H9 (cell line): ENCODE measurements at regions not wholly inside any gene's neighbourhood (a gene's known extent, or its start where the extent isn't known, plus 50 kb on each side); places are given as distances from the start of the nearest gene placed in this dataset.
A peak's percentile ranks its signal among the peaks of the same experiment; 100 is the strongest.

Experiments
- DNase-seq: peaks from one replicate; pipeline ENCODE4 v3.0.0-alpha.2; 2017
- H2AFZ ChIP-seq: one replicate; pipeline ENCODE4 v1.6.1; 2013; ENCODE audit warnings: mild to moderate bottlenecking, low read length, control low read depth, moderate library complexity
- H2AK5ac ChIP-seq: 2 replicates; pipeline ENCODE4 v1.6.1; 2013; ENCODE audit warnings: low read length, control low read depth, mixed read lengths; ENCODE audit not compliant: insufficient read length
- H2BK120ac ChIP-seq: one replicate; pipeline ENCODE4 v1.6.1; 2013; ENCODE audit warnings: low read depth, mild to moderate bottlenecking, low read length, control low read depth, inconsistent platforms; ENCODE audit not compliant: poor library complexity, severe bottlenecking
- H2BK12ac ChIP-seq: 2 replicates; pipeline ENCODE4 v1.6.1; 2013; ENCODE audit warnings: low read length, control low read depth, mixed read lengths, low read depth; ENCODE audit not compliant: insufficient read length
- H2BK15ac ChIP-seq: 2 replicates; pipeline ENCODE4 v1.6.1; 2013; ENCODE audit warnings: low read depth, low read length, control low read depth
- H2BK20ac ChIP-seq: one replicate; pipeline ENCODE4 v1.6.1; 2013; ENCODE audit warnings: low read depth, mild to moderate bottlenecking, low read length, control low read depth, inconsistent platforms; ENCODE audit not compliant: poor library complexity, severe bottlenecking
- H2BK5ac ChIP-seq: 2 replicates; pipeline ENCODE4 v1.6.1; 2013; ENCODE audit warnings: low read length, control low read depth, mixed read lengths; ENCODE audit not compliant: insufficient read length
- H3K14ac ChIP-seq: 2 replicates; pipeline ENCODE4 v1.6.1; 2013; ENCODE audit warnings: low read length, control low read depth; ENCODE audit not compliant: insufficient read depth
- H3K18ac ChIP-seq: 2 replicates; pipeline ENCODE4 v1.6.1; 2013; ENCODE audit warnings: low read depth, mild to moderate bottlenecking, mixed read lengths, low read length, control low read depth; ENCODE audit not compliant: insufficient read length
- H3K23ac ChIP-seq: 2 replicates; pipeline ENCODE4 v1.6.1; 2013; ENCODE audit warnings: low read length, control low read depth, mixed read lengths, low read depth; ENCODE audit not compliant: insufficient read length
- H3K23me2 ChIP-seq: 2 replicates; pipeline ENCODE4 v1.6.1; 2013; ENCODE audit warnings: low read depth, mild to moderate bottlenecking, mixed read lengths, low read length, control low read depth; ENCODE audit not compliant: insufficient read length, poor library complexity, severe bottlenecking
- H3K27ac ChIP-seq: 2 replicates; pipeline ENCODE4 v1.5.1; 2013; ENCODE audit warnings: low read length, control low read depth, mixed read lengths, low read depth; ENCODE audit not compliant: insufficient read length
- H3K27me3 ChIP-seq: 2 replicates; pipeline ENCODE4 v1.6.1; 2013; ENCODE audit warnings: low read length, control low read depth, inconsistent platforms; ENCODE audit not compliant: insufficient read depth
- H3K4ac ChIP-seq: 2 replicates; pipeline ENCODE4 v1.6.1; 2013; ENCODE audit warnings: low read depth, mild to moderate bottlenecking, control low read depth, inconsistent platforms, low read length, moderate library complexity
- H3K4me1 ChIP-seq: 2 replicates; pipeline ENCODE4 v1.6.1; 2013; ENCODE audit warnings: low read length, control low read depth, inconsistent platforms; ENCODE audit not compliant: insufficient read depth
- H3K4me2 ChIP-seq: 2 replicates; pipeline ENCODE4 v1.6.1; 2013; ENCODE audit warnings: low read length, control low read depth, mixed read lengths; ENCODE audit not compliant: insufficient read length, insufficient read depth
- H3K56ac ChIP-seq: 2 replicates; pipeline ENCODE4 v1.6.1; 2013; ENCODE audit warnings: low read depth, mild to moderate bottlenecking, mixed read lengths, low read length, control low read depth; ENCODE audit not compliant: insufficient read length
- H3K79me1 ChIP-seq: 2 replicates; pipeline ENCODE4 v1.6.1; 2013; ENCODE audit warnings: low read depth, mild to moderate bottlenecking, moderate library complexity, low read length, control low read depth, inconsistent platforms; ENCODE audit not compliant: insufficient read depth, poor library complexity, severe bottlenecking
- H3K79me2 ChIP-seq: 2 replicates; pipeline ENCODE4 v1.6.1; 2013; ENCODE audit warnings: low read length, control low read depth, inconsistent platforms; ENCODE audit not compliant: insufficient read depth
- H3K9ac ChIP-seq: 2 replicates; pipeline ENCODE4 v1.6.1; 2013; ENCODE audit warnings: low read length, control low read depth, mixed read lengths; ENCODE audit not compliant: insufficient read length; ENCODE audit errors: extremely low read depth
- H3K9me3 ChIP-seq: one replicate; pipeline ENCODE4 v1.6.1; 2013; ENCODE audit warnings: low read depth, low read length, inconsistent platforms; ENCODE audit not compliant: control insufficient read depth
- H3T11ph ChIP-seq: one replicate; pipeline ENCODE4 v1.6.1; 2013; ENCODE audit warnings: mild to moderate bottlenecking, low read length, control low read depth, inconsistent platforms
- H4K20me1 ChIP-seq: one replicate; pipeline ENCODE4 v1.6.1; 2013; ENCODE audit not compliant: control insufficient read depth, insufficient read length, insufficient read depth
- H4K5ac ChIP-seq: 2 replicates; pipeline ENCODE4 v1.6.1; 2013; ENCODE audit warnings: low read depth, mild to moderate bottlenecking, mixed read lengths, low read length, control low read depth; ENCODE audit not compliant: insufficient read length
- H4K8ac ChIP-seq: replicated peaks from 2 replicates; pipeline ENCODE4 v1.6.1; 2013; ENCODE audit warnings: low read length, control low read depth, mixed read lengths, low read depth; ENCODE audit not compliant: insufficient read length
- H4K91ac ChIP-seq: 2 replicates; pipeline ENCODE4 v1.6.1; 2013; ENCODE audit warnings: low read depth, mild to moderate bottlenecking, moderate library complexity, mixed read lengths, low read length, control low read depth; ENCODE audit not compliant: insufficient read length
- H3K27ac Mint-ChIP-seq, 3 experiments: 2 replicates in 2 of 3; 3 replicates in 1 of 3; pipeline ENCODE4 v1.8.0; 2020 to 2021; ENCODE audit warnings: mixed read lengths in 3 of 3, mild to moderate bottlenecking in 1 of 3, moderate library complexity in 1 of 3
- H3K27me3 Mint-ChIP-seq: 2 replicates; pipeline ENCODE4 v1.8.0; 2021; ENCODE audit warnings: low read depth, mild to moderate bottlenecking, moderate library complexity, mixed read lengths
- H3K36me3 Mint-ChIP-seq, 3 experiments: 2 replicates in 2 of 3; 3 replicates in 1 of 3; pipeline ENCODE4 v1.8.0; 2020 to 2021; ENCODE audit warnings: low read depth in 3 of 3, mixed read lengths in 3 of 3; ENCODE audit not compliant: insufficient read depth in 1 of 3
- H3K4me1 Mint-ChIP-seq, 2 experiments: 2 replicates each; pipeline ENCODE4 v1.8.0; 2020; ENCODE audit warnings: mixed read lengths in 2 of 2
- H3K4me3 Mint-ChIP-seq, 2 experiments: 2 replicates in 1 of 2; 3 replicates in 1 of 2; pipeline ENCODE4 v1.8.0; 2020 to 2021; ENCODE audit warnings: mild to moderate bottlenecking in 2 of 2, mixed read lengths in 2 of 2, moderate library complexity in 1 of 2
- H3K9me3 Mint-ChIP-seq, 2 experiments: 2 replicates in 1 of 2; 3 replicates in 1 of 2; pipeline ENCODE4 v1.8.0; 2020; ENCODE audit warnings: mild to moderate bottlenecking in 2 of 2, mixed read lengths in 2 of 2, moderate library complexity in 1 of 2
- TF ChIP-seq, protein P1 (sequence below): fragments of 200-600 bp; sonication (generic); conservative IDR thresholded peaks from 3 replicates; pipeline ENCODE4 v1.8.0; 2021; ENCODE audit warnings: antibody characterized with exemption, mild to moderate bottlenecking

DNA sequence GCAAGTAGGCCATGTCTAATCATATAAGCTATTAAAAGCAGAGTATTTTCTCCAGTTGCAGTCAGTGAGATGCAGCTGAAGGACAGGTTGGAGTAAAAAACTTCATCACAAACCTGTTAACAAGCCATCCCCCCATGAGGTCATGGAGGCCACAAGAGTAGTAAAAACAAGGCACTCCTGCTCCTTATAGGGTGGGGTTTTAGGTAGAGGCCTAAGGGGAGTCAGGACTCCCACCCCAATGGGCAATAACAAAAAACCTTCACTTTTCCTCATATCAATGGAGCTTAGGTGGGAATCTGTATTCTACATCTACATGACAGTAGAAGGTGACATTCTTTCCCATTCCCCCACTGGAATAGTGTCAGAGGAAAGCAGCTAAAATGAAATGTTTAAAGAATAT is 428.1 kb upstream of the KHDRBS2 start:
- Mint-ChIP-seq H3K27ac (peak overlapping the region in 2 of 3 experiments; percentile 51 to 55; a peak in 1 of 7 replicates), H3K4me1 (peaks cover 16% of the 10 kb centered on the region in 2 experiments), H3K9me3 (no peaks in the 10 kb centered on the region; a peak in 3 of 5 replicates), H3K4me3 (no peak overlapping the region), H3K27me3 (no peaks in the 10 kb centered on the region), H3K36me3 (peaks cover 0 to 2% (median 0%) of the 10 kb centered on the region in 3 experiments; a peak in 2 of 7 replicates)
- Histone ChIP-seq H3K27ac (no peak overlapping the region), H3K79me2 (no peaks in the 10 kb centered on the region), H3K4me1 (no peaks in the 10 kb centered on the region), H3K27me3 (no peaks in the 10 kb centered on the region), H2BK5ac (no peak overlapping the region), H3K79me1 (no peaks in the 10 kb centered on the region), H2BK20ac (no peak overlapping the region), H3K23ac (no peak overlapping the region), H2BK12ac (no peak overlapping the region), H4K5ac (no peak overlapping the region), H2AFZ (no peak overlapping the region), H3K18ac (no peak overlapping the region), H3K9me3 (no peaks in the 10 kb centered on the region), H2BK15ac (no peak overlapping the region), H3K56ac (no peak overlapping the region), H4K91ac (no peak overlapping the region), H3K9ac (no peak overlapping the region), H4K8ac (no peak overlapping the region), H3K4me2 (no peak overlapping the region), H2AK5ac (no peak overlapping the region), H3K14ac (no peak overlapping the region), H4K20me1 (no peaks in the 10 kb centered on the region), H3K23me2 (no peaks in the 10 kb centered on the region), H3T11ph (no peak overlapping the region), H3K4ac (no peak overlapping the region), H2BK120ac (no peak overlapping the region)
- no peak for DNase-seq
- TF ChIP-seq, protein P1, sequence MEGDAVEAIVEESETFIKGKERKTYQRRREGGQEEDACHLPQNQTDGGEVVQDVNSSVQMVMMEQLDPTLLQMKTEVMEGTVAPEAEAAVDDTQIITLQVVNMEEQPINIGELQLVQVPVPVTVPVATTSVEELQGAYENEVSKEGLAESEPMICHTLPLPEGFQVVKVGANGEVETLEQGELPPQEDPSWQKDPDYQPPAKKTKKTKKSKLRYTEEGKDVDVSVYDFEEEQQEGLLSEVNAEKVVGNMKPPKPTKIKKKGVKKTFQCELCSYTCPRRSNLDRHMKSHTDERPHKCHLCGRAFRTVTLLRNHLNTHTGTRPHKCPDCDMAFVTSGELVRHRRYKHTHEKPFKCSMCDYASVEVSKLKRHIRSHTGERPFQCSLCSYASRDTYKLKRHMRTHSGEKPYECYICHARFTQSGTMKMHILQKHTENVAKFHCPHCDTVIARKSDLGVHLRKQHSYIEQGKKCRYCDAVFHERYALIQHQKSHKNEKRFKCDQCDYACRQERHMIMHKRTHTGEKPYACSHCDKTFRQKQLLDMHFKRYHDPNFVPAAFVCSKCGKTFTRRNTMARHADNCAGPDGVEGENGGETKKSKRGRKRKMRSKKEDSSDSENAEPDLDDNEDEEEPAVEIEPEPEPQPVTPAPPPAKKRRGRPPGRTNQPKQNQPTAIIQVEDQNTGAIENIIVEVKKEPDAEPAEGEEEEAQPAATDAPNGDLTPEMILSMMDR = no peak
